CD4-positive, alpha-beta T cell (primary cell): ENCODE measurements at regions not wholly inside any gene's neighbourhood (a gene's known extent, or its start where the extent isn't known, plus 50 kb on each side); places are given as distances from the start of the nearest gene placed in this dataset.

Experiments used
- ATAC-seq: fragments of 200-7000 bp; cut with Tn5 transposase; one replicate; pipeline ENCODE4 v1.10.0; 2022; ENCODE audit warnings: mild to moderate bottlenecking; ENCODE audit not compliant: poor library complexity
- CTCF ChIA-PET: fragments of 350-600 bp; sonication (Branson Sonifier 250); formaldehyde crosslinking; loops from one replicate; lab custom pipeline; 2021; ENCODE audit warnings: antibody characterized with exemption, inconsistent platforms; lab: Charles Lee
- POLR2A ChIA-PET: fragments of 350-600 bp; sonication (Branson Sonifier 250); formaldehyde crosslinking; loops from one replicate; lab custom pipeline; 2021; ENCODE audit warnings: antibody characterized with exemption, inconsistent platforms; lab: Charles Lee
- DNase-seq, 14 experiments: peaks; one replicate each; pipeline ENCODE4 v3.0.0-alpha.2; 2013 to 2020; ENCODE audit warnings: mixed read lengths in 2 of 14
- H3K27ac ChIP-seq, 2 donors: one replicate each; pipeline versions ENCODE4 v1.5.1 to v1.7.0; 2013; ENCODE audit warnings: low read length in 2 of 2, low read depth in 1 of 2, mild to moderate bottlenecking in 1 of 2
- H3K27me3 ChIP-seq, 2 experiments: 1 replicate in 1 of 2; 2 replicates in 1 of 2; pipeline versions ENCODE4 v1.6.1 to v1.7.0; 2013; ENCODE audit warnings: low read length in 2 of 2, control low read depth in 1 of 2, mild to moderate bottlenecking in 1 of 2, moderate library complexity in 1 of 2; ENCODE audit not compliant: insufficient read depth in 2 of 2, control insufficient read depth in 1 of 2
- H3K36me3 ChIP-seq: one replicate; pipeline ENCODE4 v1.6.1; 2013; ENCODE audit warnings: low read length, control low read depth; ENCODE audit not compliant: insufficient read depth
- H3K4me1 ChIP-seq: one replicate; pipeline ENCODE4 v1.6.1; 2013; ENCODE audit warnings: low read length, control low read depth; ENCODE audit not compliant: insufficient read depth
- H3K4me3 ChIP-seq: one replicate; pipeline ENCODE4 v1.5.1; 2013; ENCODE audit warnings: mild to moderate bottlenecking, low read length, moderate library complexity
- H3K9me3 ChIP-seq, 2 experiments: 1 replicate in 1 of 2; 2 replicates in 1 of 2; pipeline versions ENCODE4 v1.6.1 to v1.7.0; 2013; ENCODE audit warnings: low read length in 2 of 2, mild to moderate bottlenecking in 2 of 2, control low read depth in 1 of 2, moderate library complexity in 1 of 2; ENCODE audit not compliant: control insufficient read depth in 1 of 2, insufficient read depth in 1 of 2
- H3K27ac Mint-ChIP-seq: one replicate; pipeline ENCODE4 v1.8.0; 2020; ENCODE audit warnings: mixed read lengths
- H3K27me3 Mint-ChIP-seq: one replicate; pipeline ENCODE4 v1.8.0; 2021; ENCODE audit warnings: mixed read lengths
- H3K36me3 Mint-ChIP-seq: one replicate; pipeline ENCODE4 v1.8.0; 2021; ENCODE audit warnings: low read depth, mixed read lengths
- H3K4me1 Mint-ChIP-seq: one replicate; pipeline ENCODE4 v1.8.0; 2021; ENCODE audit warnings: low read depth, mixed read lengths
- H3K4me3 Mint-ChIP-seq: one replicate; pipeline ENCODE4 v1.8.0; 2020; ENCODE audit warnings: mild to moderate bottlenecking, mixed read lengths
- H3K9me3 Mint-ChIP-seq: one replicate; pipeline ENCODE4 v1.8.0; 2020; ENCODE audit warnings: mixed read lengths
- CTCF ChIP-seq: fragments of 200-600 bp; IDR thresholded peaks from one replicate; pipeline ENCODE4 v1.8.0; 2022; ENCODE audit warnings: antibody characterized with exemption, mild to moderate bottlenecking
- intact Hi-C, 2 experiments: fragments of 100-400 bp; cut with DNase I in 1 of 2; cut with micrococcal nuclease in 1 of 2; formaldehyde crosslinking; loops; one replicate each; pipeline versions ENCODE4 v1.15.1 to v1.9.0; 2023 to 2025; cut with DNase I, micrococcal nuclease

- CTCF ChIA-PET: interaction anchor here (0.5 kb wide), 1 partner anchor 18 kb away, joined by 4 read pairs; no protein-coding TSS in a partner anchor
- Histone ChIP-seq H3K36me3 (no peaks in the 10 kb centered on the region), H3K4me1 (no peaks in the 10 kb centered on the region), H3K27ac (no peak overlapping the region), H3K9me3 (no peaks in the 10 kb centered on the region), H3K4me3 (no peak overlapping the region), H3K27me3 (peaks cover 3 to 10% of the 10 kb centered on the region in 2 experiments)
- H3K4me1 Mint-ChIP-seq: no peaks in the 10 kb centered on the region
- ATAC-seq (no peak), DNase-seq (no peak)
- TF ChIP-seq CTCF: no peak
- H3K27me3 Mint-ChIP-seq: peaks cover 69% of the 10 kb centered on the region
- H3K27ac Mint-ChIP-seq: no peak overlapping the region
- no peaks in the 10 kb centered on the region for H3K36me3 Mint-ChIP-seq
- H3K9me3 Mint-ChIP-seq: no peaks in the 10 kb centered on the region
- no peak overlapping the region for H3K4me3 Mint-ChIP-seq
- POLR2A ChIA-PET: no interaction called here
- intact Hi-C loops: no loop called here
Observed at GRCh38 chr12:107856096-107856495, 81.6 kb downstream of the ASCL4 start.

GRCh38 chr12:107857191-107857590, 82.7 kb downstream of the ASCL4 start:
- ChIA-PET POLR2A (no interaction called here), CTCF (no interaction called here)
- Mint-ChIP-seq H3K27me3 (peaks cover 75% of the 10 kb centered on the region), H3K4me3 (no peak overlapping the region), H3K9me3 (no peaks in the 10 kb centered on the region), H3K4me1 (no peaks in the 10 kb centered on the region), H3K27ac (no peak overlapping the region), H3K36me3 (no peaks in the 10 kb centered on the region)
- no peak overlapping the region for H3K27ac ChIP-seq
- DNase-seq (no peak), ATAC-seq (no peak)
- intact Hi-C loops: no loop called here
- no peak for TF ChIP-seq CTCF
- H3K4me3 ChIP-seq: no peak overlapping the region
- H3K9me3 ChIP-seq: no peaks in the 10 kb centered on the region
- H3K4me1 ChIP-seq: no peaks in the 10 kb centered on the region
- H3K27me3 ChIP-seq: peaks cover 3 to 14% of the 10 kb centered on the region in 2 experiments
- no peaks in the 10 kb centered on the region for H3K36me3 ChIP-seq

GRCh38 chr12:107859367-107859766, 84.9 kb downstream of the ASCL4 start:
- peaks cover 7 to 21% of the 10 kb centered on the region in 2 experiments for H3K27me3 ChIP-seq
- no peak overlapping the region for H3K27ac ChIP-seq
- no peaks in the 10 kb centered on the region for H3K4me1 ChIP-seq
- CTCF ChIA-PET: no interaction called here
- peaks cover 86% of the 10 kb centered on the region for H3K27me3 Mint-ChIP-seq
- POLR2A ChIA-PET: no interaction called here
- DNase-seq (no peak), ATAC-seq (no peak)
- no peak for TF ChIP-seq CTCF
- H3K36me3 Mint-ChIP-seq: no peaks in the 10 kb centered on the region
- H3K36me3 ChIP-seq: no peaks in the 10 kb centered on the region
- no peaks in the 10 kb centered on the region for H3K9me3 Mint-ChIP-seq
- intact Hi-C loops: no loop called here
- H3K4me3 ChIP-seq: no peak overlapping the region
- H3K4me1 Mint-ChIP-seq: no peaks in the 10 kb centered on the region
- no peak overlapping the region for H3K27ac Mint-ChIP-seq
- H3K9me3 ChIP-seq: peaks cover 0 to 2% of the 10 kb centered on the region in 2 experiments
- no peak overlapping the region for H3K4me3 Mint-ChIP-seq
